HG02588 (cell line): ENCODE measurements at regions not wholly inside any gene's neighbourhood (a gene's known extent, or its start where the extent isn't known, plus 50 kb on each side); places are given as distances from the start of the nearest gene placed in this dataset.
"Not testable (repeated sequence)": the region's sequence is repeated elsewhere in the genome, so short reads cannot be mapped to it uniquely, and the experiment has no call there.

Source experiments
- ATAC-seq: cut with Tn5 transposase; IDR thresholded peaks from one replicate; pipeline ENCODE4 v1.9.1; 2021; ENCODE audit warnings: mild to moderate bottlenecking, moderate library complexity; ENCODE audit not compliant: unreplicated experiment

DNA sequence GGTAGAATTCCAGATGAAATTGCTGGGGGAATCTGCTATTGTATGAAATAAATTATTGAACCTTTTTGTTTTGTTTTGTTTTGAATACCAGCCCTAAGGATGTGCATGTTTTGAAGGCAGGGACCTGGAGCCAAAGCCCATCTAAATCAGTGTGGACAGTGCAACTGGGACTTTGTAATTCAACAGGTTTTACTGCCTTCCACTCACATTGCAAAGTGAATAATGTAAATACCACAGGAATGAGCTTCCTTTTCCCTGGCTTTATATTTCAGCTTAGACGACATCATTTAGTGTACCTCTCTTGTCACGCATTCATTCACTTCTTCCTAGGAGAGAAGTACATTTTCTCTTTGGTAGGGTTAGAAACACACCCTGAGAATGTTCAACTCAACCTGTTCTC lies 795.0 kb downstream of the CENPC start:
- ATAC-seq, result no peak

DNA sequence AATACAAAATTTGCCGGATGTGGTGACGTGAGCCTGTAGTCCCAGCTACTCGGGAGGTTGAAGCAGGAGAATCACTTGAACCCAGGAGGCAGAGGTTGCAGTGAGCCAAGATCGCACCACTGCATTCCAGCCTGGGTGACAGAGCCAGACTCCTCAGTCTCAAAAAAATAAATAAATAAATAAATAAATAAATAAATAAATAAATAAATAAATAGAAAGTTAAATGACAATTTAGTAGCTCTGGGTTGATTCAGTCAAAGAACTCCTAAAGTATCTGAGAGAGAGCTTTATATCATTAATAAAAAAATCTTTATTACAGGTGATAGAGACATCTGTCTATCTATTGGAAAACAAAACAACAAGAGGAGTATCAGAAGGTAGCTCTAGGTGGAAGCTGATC lies 798.4 kb downstream of the CENPC start:
- ATAC-seq, result not testable (repeated sequence)

DNA sequence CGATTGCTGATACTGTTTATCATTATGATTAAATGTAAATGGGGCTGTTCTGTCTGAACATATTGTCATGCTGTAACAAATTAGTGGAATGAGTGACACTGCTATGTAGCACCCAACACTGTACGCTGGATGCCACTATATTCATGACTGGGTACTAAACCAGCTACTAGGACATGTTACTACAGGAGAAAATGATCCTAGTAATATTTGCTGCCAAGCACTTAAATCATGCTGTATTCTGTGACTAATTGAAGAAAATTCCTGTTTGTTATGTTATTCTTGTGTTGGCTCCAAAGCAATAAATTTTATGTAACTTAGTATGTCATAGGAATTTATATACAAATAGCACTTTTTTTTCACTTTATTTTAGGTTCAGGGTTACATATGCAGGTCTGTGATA lies 804.2 kb downstream of the CENPC start:
- ATAC-seq, result no peak

DNA sequence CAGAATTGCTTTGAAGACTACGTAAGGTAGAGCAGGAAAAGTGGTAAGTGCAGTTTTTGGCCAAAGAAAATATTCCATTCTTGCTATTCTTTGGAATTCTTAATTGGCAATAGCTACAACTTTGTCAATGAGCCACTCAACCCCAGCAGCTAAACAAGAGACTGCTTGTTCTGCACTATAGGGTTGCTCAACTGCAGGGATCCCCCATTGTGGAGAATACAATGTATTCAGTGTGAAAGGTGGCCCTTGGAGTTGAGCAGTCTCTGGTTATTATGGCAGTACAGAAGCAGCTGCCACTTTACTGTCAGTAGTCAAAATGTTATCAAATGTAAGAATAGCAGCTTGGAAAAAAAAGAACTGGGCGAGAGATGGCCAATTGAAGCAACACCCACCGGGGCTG lies 808.7 kb downstream of the CENPC start:
- ATAC-seq, result no peak

DNA sequence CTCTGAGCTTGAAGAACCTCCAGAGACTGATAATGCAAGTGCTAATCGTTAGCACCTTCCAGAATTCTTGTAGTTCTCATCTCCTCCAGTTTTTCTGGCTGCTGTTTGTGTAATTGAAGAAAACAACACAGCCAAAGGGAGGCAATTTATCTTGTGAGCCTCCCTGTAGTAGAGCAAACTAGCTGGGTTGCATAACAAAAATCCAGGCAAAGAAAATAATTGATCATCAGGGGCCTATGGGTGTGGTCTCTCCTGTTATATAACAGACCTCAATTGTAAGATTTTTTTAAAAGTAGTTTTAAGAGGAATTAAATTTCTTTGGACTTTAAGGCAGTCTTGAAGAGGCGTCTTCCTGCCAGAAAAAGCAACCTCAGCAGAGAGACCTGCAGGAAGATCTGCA lies 817.0 kb downstream of the CENPC start:
- no peak for ATAC-seq

DNA sequence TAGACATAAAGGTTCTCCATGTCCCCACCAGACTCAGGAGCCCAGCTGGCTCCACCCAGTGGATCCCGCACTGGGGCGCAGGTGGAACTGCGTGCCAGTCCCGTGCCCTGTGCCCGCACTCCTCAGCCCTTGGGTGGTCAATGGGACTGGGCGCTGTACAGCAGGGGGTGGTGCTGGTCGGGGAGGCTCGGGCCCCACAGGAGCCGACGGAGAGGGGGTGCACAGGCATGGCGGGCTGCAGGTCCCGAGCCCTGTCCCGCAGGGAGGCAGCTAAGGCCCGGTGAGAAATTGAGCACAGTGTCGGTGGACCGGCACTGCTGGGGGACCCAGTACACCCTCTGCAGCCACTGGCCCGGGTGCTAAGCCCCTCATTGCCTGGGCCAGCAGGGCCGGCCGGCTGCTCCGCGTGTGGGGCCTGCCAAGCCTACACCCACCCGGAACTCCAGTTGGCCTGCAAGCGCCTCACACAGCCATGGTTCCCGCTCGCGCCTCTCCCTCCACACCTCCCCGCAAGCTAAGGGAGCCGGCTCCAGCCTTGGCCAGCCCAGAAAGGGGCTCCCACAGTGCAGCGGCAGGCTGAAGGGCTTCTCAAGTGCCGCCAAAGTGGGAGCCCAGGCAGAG lies 832.9 kb downstream of the CENPC start:
- ATAC-seq, result not testable (repeated sequence)

DNA sequence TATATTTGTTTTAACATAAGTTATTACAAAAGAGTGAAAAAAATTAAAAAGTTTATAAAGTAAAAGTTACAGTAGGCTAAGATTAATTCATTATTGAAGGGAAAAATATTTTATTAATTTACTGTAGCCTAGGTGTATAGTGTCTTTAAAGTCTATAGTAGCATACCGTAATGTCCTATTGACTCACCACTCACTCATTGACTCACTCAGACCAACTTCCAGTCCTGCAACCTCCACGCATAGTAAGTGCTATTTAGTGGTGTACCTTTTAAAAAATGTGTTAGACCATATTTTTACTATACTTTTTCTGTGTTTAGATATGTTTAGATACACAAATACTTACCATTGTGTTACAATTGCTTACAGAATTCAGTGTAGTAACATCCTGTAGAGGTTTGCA lies 841.1 kb downstream of the CENPC start:
- ATAC-seq, result no peak

DNA sequence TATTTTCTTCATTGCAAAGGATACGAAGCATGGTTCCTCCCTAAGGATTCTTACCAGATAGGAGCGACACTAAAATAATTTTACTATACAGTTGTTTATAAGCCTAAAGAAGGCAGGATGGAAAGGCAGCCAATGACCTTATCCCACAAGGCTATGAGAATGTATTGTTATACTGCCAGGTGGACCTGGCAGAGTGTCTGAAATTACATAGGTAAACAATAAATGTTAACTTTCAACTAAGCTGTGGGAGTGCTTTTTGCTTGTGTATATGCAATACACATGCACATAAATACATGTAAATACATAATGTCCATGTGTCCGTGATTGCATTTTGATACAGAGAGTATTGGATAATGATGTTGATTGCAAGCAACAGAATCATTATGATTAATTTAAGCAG lies 850.6 kb downstream of the CENPC start:
- no peak for ATAC-seq

DNA sequence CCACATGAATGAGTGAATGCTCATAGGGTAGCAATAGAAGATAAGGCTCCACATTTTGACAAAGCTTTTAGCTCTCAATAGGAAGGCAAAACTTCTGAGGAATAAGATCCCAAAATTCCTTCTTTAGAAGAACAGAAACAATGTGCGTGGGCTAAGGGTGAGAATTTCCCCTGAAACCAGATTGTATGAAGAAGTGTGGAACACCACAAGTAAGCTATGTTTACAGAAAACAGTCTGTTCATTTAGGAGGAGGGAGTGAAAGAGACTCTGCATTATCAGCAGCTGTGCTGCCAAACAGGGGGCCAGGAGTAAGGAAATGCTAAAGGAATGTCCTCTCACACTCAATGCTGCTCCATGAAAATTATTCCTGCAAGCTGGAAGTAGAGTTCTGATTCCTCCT lies 851.6 kb downstream of the CENPC start:
- ATAC-seq, result no peak

DNA sequence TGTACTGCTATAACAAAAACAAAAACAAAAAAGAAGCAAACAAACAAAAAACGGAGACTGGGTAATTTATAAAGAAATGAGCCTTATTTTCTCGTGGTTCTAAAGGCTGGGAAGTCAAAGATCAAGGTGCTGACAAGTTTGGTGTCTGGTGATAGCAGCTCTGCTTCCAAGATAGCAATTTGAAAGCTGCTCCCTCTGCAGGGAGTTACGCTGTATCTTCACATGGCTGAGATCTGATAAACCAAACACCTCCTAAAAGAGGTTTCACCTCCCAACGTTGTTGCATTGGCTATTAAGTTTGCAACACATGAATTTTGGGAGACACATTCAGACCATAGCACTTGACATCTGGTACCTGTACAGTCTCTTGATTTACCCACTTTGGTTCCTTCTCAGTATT lies 854.2 kb downstream of the CENPC start:
- no peak for ATAC-seq

DNA sequence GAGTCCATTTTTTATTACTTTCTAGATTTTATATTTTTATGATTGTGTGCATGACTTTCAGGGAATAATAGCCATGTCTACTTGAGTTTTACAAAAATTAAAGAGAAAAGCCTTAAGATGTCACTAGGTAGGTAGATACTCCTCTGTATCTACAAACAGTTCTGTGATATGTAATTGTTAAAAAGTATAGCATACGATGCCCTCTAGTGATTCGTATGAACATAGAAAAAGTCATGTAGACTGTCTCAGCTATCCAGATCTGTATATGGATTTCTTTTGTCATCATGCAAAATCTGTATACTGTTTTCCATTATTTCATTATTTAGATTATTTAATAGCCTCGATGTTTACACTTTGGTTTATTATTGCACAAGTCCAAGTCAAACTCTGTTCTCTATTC lies 856.6 kb downstream of the CENPC start:
- no peak for ATAC-seq

DNA sequence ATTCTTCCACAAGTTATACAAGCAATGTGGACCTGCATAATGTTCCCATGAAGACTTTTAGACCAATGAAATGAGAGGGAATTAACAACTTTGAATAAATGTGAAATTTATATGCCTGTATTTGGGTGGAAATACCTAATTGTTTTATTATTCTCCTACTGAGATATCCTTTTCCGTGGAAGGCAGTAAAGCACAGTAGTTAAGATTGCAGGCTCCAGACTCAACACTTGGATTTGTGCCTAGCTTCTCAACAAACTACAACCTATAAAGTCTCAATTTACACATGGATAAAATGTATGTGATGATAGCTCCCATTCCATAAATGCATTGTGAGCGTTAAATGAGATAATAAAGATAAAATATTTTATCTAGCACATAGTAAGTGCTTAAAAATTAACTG lies 857.8 kb downstream of the CENPC start:
- ATAC-seq, result no peak

DNA sequence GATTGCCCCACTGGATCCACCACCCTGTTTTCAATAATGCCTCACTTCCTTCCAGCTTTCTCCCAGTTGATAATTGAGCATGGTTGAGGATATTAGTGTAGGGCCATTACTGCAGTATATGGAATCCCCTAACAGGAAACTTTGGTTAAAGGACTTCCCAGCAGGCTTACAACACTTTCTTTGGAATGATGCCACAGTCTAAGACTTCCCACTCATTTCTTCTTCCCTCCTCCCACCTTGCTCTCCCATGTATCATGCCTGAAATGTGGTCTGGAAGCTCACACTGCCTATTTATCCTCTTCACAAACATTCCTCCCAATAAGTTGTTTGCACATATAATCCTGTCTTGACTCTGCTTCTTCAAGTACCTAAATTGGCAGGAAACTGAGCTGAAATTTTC lies 863.3 kb downstream of the CENPC start:
- no peak for ATAC-seq

DNA sequence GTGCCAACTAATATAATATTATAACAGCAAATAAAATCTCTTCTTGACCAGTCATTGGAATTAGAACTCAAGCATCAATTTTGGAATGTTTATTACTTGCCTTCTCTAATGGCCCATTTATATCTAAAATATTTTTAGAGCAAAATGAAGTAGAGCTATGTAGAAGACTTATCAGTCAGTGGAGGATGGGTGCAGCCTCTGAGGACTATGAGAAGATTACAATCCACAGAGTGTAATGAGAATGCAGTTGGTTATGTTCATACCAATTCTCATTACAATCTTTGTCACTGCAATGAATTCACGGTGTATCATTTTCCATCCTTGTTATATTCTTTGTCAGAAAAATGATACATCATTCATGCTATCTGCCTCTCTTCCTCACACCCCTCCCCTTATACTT lies 878.1 kb downstream of the CENPC start:
- ATAC-seq, result no peak

DNA sequence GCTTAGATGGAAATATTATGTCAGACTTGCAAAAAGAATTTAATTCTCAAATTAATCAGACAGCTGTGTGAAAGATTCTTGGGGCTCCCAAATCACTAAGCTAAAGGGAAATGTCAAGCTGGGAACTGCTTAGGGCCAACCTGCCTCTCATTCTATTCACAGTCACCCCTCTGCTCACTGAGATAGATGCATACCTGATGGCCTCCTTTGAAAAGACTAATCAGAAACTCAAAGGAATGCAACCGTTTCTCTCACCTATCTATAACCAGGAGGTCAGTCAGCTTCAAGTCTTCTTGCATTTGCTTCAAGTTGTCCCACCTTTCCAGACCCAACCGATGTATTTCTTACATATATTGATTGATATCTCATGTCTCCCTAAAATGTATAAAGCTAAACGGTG lies 882.7 kb downstream of the CENPC start:
- ATAC-seq, result no peak

DNA sequence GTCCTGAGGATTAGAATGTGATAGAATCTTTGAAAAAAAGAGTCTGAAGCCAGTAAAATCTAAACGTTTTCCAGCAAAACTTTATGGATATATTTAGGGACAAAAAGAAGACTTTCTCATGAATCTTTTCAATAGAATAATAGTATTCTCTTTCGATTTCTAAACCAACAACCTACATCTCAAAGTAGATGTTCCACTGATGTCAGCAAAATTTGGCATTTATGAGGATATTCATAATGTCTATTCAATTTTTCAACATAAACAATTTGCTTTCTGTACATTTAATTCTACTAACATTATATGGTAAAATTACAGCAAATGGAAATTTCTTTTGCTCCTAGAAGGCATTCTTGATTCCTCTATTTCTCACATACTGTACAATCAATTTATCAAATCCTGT lies 886.5 kb downstream of the CENPC start:
- ATAC-seq, result no peak

DNA sequence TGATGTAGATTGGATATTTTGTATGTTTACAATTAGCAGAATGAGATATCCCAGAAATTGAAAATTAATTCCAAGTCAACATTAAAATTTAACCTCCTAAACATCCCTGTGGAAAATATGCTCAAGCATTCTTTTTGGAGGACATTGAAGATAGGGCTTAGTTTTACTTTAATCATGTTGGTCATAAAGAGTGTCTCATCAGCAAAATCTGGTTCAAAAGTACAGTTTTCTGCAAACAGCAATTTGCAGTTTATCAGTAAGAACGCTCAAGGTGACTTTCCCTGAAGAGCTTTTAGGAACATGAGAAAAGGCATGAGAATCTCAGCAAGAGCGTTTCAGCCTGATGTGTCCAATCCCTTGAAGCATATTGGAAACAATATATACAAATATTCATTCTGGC lies 889.8 kb downstream of the CENPC start:
- ATAC-seq, result no peak

DNA sequence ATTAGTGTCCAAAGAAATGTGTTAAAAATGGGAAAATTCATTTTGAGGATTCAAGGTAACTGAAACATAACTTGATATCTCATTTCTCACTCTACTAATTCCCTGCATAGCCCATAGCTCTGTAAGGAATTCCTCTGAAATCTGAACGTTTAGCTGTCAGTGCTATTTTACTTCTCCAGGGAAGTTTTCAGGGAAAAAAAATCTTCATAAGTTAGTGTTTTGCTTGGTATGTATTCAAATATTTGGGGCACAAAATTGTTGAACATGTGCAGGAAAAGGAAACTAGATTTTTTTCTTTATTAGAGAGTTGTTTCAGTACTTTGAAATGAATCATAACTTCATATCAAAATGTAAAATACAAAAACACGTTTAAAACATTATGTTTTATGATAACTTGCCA lies 891.4 kb downstream of the CENPC start:
- no peak for ATAC-seq

DNA sequence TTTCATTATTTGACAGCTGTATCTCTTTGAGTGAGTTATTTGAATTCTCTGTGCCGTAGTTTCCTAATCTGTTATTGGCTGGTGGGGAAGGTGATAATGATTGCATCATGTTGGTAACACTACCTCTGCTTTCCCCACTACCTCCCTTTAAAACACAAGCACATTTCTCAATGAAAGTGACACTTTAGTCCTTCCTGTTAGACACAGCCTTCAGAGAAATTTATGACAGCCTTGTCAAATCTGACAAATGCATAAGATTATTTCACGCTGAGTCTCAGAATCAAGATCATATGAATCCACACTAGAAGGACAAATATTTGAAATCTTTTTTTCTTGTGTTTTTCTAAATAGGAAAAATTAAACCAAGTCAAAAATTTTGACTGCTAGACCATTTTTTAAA lies 896.1 kb downstream of the CENPC start:
- no peak for ATAC-seq

DNA sequence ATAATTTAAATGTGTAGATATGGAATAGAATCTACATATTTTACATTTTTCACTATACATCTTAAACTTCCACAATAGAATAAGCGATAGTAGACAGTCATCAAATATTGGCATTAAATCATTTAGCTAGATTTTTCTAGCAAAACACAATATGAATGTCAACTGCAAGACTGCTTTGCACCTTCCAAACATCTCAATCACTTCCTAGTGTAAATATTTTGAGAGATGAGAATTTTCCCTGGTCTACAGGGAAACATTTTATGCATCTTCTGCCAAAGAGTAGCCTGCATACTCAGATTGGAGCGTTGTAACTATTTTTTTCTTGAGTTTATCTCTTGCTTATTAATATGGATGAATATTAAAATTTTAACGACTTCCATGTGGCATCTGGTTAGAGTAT lies 897.4 kb downstream of the CENPC start:
- ATAC-seq, result no peak

DNA sequence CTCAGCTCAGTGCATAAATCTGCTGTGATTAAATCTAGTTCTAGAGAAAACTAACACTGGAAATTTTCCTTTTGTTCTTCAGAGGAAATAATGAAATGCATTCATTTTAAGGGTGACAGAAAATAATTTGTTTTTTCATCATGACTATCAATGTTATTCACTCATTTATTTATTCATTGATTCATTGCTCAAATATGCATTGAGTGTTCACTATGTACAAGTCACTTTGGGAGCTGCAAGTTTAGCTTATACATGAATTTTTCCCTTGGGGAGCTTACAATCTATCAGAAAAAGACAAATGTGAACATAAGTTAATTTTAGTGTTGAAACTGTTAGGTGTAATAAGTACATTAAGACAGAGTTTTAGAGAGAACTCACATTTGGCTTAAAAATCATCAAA lies 897.8 kb downstream of the CENPC start:
- no peak for ATAC-seq

DNA sequence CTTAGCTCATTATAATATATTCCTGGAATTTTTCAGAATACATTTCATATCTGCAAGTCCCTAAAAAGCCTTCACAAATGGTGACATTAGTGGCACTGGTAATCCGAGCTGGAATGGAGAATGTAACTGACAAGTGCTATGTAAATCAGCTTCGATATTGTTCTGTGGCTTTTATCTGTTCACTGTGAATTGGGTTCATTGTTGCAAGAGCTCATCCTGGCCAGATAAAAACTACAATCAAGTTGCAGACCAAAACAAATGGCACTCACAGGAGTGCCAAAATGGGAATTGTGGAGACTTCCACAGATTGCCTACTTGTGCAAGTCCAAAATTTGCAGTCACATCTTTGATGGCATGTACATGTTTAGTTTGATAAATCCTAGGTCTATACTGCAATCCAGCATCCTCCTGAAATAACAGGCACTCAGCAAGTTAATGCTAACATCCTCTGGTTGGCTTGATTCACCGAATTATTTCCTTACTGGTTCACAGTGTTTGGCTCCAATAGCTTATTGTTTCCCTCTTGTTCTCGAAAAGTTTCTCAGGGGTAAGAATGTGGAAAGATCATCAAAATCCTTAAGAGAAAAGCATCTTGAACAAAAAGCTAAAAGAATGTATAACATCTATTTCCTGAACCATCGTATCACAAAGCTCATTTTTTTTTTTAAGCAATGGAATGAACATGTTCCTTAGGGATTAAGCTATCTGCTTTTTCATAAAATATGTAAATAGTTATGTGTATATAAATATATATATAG lies 904.9 kb downstream of the CENPC start:
- ATAC-seq, result no peak

DNA sequence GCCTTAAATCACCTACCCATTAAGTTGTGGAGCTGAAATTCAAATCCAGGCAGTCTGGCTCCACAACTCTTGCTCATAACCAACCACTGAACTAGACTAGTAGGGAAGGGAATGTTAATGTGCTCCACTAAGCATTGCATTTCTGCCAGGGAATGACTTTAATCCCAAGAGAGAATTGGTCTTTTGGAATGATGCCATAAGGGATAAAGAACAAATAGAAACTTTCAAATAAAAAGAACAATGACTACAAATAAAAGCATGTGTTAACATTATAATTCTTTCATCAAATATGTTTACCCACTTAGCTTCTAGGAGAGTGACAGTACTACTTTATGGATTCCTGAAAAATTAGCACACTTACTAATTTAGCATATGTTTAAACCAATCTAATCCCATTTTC lies 905.9 kb downstream of the CENPC start:
- no peak for ATAC-seq
